ENCODE measurements at regions not wholly inside any gene's neighbourhood (a gene's known extent, or its start where the extent isn't known, plus 50 kb on each side); places are given as distances from the start of the nearest gene placed in this dataset.
"Not testable (repeated sequence)": the region's sequence is repeated elsewhere in the genome, so short reads cannot be mapped to it uniquely, and the experiment has no call there.

DNA sequence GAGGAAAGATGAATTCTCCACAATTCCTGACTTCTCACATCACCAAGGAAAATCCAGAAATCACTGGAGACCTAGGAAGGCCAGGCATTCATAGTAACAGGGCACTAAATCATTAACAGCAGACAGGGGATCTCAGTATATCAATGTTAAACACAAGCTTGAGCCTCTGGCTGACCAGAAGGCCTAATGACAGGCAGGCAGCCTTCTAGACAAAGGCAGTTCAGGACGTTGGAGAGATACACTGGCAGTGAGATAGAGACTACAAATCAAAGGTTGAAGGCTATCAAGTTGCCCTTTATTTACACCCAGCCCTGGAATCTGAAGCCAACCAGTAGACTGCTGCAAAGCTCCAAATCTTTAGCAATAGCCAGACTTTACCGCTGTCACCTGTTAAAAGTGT, 422.8 kb upstream of the CCL2 start:
- DNase-seq (ENCODE audit: low read depth in 2 of 2), result no peak

GRCh38 chr17:33837281-33837680, 417.8 kb upstream of the CCL2 start:
- no peak for DNase-seq (ENCODE audit: low read depth in 2 of 2)

DNA sequence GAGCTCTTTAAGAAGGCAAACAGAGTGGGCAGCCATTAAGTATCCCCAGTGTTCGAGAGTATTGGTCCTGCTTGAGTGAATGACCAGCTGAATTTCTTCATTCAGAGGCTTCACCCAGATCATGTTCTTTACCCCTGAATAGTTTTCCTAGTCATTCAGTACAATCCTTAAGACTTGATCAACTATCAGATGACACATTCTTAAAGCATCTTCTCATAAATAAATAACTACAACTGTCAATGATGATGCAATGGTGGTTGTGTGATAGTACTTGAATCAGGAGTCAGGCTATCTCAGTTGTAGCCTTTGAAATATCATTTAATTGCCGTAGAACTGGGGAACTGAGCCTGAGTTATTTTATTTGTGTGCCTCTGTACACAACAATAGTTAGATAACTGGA, 416.8 kb upstream of the CCL2 start:
- no peak for DNase-seq (ENCODE audit: low read depth in 2 of 2)

DNA sequence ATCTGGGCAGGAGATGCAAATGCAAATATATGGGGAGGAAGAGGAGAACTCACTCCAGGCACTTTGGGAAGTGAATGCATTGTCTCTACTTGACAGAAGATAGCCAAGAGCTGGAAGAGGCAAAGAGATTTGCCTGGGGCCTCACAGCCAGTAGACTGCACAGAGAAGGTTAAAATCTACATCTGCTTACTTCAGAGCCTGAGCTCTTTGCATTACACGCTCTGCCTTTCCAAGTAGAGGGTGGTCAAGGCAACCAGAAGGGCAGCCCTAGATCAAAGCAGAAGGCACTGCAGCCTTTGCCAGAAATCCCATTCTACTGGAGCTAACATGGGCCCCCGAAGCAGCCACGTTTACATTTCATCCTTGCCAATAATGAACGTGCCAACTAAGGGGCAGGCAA, 407.2 kb upstream of the CCL2 start:
- DNase-seq (ENCODE audit: low read depth in 2 of 2), result no peak

GRCh38 chr17:33848433-33848832, 406.7 kb upstream of the CCL2 start:
- DNase-seq (ENCODE audit: low read depth in 2 of 2), result no peak

GRCh38 chr17:33854596-33854995, 400.5 kb upstream of the CCL2 start:
- DNase-seq (ENCODE audit: low read depth in 2 of 2), result no peak

- no peak for DNase-seq (ENCODE audit: low read depth in 2 of 2)
Observed at GRCh38 chr17:33858121-33858520, 397.0 kb upstream of the CCL2 start.

DNA sequence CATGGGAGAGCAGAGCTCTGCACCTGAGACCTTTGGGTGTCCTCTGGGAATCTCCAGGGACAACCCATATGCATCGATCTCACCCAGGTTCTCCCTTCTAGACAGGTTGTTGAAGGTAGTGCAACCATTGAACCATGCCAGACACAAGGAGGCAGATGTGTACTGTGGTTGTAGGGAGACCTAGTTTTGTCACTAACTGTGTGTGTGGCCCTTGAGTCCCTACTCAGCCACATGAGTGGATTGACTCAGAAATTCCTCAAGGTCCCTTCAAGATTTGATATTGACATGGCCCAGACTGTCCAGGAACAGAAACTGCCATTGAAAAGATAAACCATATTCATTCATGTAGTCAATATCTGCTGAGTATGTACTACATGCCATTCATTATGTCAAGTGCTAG, 396.4 kb upstream of the CCL2 start:
- DNase-seq (ENCODE audit: low read depth in 2 of 2), result no peak

DNA sequence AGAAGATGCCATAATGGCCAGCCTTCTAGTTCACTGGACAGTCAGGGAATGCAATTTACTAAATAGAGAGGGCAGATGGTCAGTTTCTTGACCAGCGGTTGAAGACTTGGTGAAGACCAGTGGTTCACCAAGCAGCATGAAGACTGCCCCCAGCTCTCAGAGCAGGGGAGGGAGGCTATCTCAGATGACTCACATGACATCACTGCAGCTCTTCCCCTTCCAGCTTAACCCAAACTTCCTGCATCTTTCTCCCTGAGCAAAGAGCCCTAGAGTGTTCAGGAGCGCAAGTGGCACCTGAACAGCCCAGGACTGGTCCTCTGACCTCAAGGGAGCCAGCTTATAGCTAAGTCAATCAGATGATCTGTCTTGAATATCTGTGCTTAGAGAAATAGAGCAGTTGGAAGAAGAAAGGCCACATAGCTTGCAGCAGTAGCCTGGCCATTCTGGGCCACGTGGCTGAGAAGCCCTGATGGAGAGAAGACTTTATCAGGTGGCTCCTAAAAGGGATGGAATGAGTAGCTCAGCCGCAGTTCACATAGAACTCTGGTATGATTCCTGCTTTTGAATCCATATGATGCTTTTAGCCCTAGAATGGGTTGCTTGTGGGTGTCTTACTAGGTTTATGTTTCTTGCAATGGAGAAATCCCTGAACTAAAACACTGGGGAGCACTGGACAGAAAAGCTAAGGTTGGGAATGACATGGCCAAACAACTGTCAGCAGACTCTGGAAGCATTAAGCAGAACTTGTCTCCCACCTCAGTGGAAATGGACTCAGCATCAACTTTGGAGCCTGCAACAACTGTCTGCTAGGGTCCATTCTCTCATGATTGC, 392.1 kb upstream of the CCL2 start:
- DNase-seq (ENCODE audit: low read depth in 2 of 2), result no peak

- DNase-seq (ENCODE audit: low read depth in 2 of 2), result no peak
Observed at GRCh38 chr17:33864758-33865229, 390.3 kb upstream of the CCL2 start.

DNA sequence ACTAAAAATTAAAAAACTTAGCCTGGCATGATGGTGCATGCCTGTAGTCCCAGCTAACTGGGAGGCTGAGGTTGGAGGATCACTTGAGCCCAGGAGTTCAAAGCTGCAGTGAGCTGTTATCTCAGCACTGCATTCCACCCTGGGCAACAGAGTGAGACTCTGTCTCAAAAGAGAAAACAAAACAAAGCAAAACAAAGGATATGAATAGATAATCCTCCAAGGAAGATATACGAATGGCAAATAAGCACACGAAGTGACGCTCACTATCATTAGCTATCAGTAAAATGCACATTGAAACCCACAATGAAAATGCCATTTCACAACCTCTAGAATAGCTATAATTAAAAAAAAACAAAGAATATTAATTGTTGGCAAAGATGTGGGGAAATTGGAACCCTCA, 386.2 kb upstream of the CCL2 start:
- DNase-seq (ENCODE audit: low read depth in 2 of 2), result no peak

DNA sequence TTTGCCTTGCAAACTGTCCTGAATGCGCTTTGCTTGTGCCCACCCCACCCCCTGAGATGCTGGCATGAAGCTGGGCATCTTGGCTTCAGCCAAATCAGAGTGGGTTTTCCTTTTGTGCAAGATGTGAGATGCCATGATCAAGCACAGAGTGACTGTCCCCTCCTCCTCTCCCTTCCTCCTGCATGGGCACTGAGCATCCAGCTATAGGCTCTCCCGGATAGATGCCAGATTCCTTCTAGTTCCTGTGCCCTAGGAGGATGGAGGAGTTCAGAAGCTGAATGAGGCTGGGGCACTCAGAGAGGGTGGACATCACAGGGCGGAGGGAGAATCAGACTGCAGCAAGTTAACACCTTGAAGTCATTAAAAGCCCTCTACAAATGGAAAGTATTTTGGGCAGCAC, 384.1 kb upstream of the CCL2 start:
- DNase-seq (ENCODE audit: low read depth in 2 of 2), result no peak

GRCh38 chr17:33871720-33872540, 383.2 kb upstream of the CCL2 start:
- DNase-seq (ENCODE audit: low read depth in 2 of 2), result no peak

- DNase-seq (ENCODE audit: low read depth in 2 of 2), result no peak
Observed at GRCh38 chr17:33873201-33873617, 381.9 kb upstream of the CCL2 start.

DNA sequence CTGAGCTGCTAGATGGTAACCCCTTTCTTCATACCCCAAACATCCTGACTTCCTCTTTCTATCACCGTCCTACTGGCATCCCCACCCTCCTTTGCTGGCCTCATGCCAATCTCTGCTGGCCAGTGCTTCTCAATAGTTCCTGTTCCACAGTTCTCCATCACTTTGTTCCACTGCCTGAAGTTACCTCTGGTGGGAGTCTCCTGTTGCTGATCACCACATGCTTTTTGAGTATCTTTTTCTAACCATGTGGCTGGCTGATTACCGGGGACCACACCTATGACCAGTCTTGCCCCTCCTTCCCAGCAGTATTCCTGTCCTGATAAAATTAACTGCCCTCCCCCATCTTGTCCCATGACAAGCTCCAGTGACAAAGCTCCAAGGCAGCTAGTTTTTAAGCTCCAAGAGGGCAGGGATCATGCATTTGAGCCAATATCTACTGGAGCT, 380.4 kb upstream of the CCL2 start:
- no peak for DNase-seq (ENCODE audit: low read depth in 2 of 2)

DNA sequence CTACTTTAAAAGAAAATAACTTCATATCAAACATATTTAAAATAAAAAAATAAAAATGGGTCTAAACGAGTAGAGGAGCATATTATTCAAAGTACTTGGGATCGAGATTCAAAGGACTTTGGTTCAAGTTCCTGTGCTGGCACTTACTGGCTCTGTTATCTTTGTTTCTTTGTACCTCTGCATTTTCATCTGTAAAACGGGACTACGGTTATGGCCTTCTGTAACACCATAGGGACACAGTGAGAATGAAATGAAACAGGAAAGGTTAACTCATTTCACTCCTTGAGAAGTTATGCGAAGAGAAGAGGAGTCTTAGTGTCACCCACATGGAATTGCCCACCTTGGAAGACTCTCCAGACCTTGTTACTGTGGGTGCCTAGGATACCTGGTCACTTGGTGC, 379.1 kb upstream of the CCL2 start:
- DNase-seq (ENCODE audit: low read depth in 2 of 2), result no peak

DNA sequence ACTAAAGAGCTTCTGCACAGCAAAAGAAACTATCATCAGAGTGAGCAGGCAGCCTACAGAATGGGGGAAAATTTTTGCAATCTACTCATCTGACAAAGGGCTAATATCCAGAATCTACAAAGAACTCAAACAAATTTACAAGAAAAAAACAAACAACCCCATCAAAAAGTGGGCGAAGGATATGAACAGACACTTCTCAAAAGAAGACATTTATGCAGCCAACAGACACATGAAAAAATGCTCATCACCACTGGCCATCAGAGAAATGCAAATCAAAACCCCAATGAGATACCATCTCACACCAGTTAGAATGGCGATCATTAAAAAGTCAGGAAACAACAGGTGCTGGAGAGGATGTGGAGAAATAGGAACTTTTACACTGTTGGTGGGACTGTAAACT, 372.8 kb upstream of the CCL2 start:
- DNase-seq (ENCODE audit: low read depth in 2 of 2), result not testable (repeated sequence)

DNA sequence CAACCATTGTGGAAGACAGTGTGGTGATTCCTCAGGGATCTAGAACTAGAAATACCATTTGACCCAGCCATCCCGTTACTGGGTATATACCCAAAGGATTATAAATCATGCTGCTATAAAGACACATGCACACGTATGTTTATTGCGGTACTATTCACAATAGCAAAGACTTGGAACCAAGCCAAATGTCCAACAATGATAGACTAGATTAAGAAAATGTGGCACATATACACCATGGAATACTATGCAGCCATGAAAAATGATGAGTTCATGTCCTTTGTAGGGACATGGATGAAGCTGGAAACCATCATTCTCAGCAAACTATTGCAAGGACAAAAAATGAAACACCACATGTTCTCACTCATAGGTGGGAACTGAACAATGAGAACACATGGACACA, 372.4 kb upstream of the CCL2 start:
- DNase-seq (ENCODE audit: low read depth in 2 of 2), result not testable (repeated sequence)

DNA sequence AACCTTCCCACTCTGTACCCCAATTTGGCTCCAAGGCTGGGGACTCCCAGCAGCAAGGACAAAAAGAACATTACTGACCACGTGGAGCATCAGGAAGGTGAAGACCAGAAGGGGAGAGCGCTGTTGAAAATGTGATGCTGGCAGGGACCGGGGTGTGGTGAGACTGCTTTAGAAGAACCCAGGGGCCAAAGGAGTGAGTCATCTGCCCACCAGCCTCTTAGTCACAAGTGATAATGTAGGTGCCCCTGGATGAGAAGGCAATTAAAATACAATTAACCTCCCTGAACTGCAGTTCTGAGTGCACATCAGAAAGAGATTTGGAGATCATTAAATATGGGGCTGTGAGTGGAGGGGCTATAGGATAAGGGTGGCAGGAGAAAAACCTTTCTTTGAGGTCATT, 366.6 kb upstream of the CCL2 start:
- DNase-seq (ENCODE audit: low read depth in 2 of 2), result no peak

DNA sequence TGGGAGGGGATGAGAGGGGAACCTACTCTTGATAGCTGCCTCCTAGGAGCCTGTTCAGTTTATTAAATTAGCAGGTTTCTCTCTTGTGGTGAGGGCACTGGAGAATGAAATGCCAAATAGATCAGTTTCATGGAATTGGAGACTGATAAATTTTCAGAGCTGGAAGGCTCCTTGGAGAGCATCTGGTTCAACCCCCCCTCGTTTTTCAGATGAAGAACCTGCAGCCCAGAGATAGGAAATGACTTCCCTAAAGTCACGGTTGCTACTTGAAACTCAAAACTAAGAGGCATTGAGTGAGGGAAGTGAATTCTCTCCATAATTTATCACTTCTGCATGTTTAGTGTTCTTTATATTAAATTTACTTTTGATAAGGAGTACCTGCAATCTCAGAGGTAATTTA, 366.0 kb upstream of the CCL2 start:
- DNase-seq (ENCODE audit: low read depth in 2 of 2), result no peak

DNA sequence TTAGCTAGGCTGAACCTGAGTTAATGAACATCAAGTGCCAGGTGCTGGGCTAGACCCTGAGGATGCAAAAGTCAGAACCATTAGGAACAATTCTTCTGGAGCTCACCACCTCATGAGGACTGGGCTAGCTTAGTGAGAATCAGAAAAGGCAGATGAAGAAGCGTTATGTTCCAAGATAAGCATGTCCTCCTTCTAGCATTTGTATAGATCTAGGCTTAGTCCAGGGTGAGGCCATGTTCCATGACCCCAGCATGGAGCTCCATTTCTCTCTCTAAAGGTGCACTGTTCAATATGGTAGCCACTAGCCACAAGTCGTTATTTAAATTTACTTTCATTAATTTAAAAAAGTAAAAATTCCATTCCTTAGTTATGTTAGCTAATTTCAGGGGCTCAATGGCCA, 365.3 kb upstream of the CCL2 start:
- DNase-seq (ENCODE audit: low read depth in 2 of 2), result no peak

DNA sequence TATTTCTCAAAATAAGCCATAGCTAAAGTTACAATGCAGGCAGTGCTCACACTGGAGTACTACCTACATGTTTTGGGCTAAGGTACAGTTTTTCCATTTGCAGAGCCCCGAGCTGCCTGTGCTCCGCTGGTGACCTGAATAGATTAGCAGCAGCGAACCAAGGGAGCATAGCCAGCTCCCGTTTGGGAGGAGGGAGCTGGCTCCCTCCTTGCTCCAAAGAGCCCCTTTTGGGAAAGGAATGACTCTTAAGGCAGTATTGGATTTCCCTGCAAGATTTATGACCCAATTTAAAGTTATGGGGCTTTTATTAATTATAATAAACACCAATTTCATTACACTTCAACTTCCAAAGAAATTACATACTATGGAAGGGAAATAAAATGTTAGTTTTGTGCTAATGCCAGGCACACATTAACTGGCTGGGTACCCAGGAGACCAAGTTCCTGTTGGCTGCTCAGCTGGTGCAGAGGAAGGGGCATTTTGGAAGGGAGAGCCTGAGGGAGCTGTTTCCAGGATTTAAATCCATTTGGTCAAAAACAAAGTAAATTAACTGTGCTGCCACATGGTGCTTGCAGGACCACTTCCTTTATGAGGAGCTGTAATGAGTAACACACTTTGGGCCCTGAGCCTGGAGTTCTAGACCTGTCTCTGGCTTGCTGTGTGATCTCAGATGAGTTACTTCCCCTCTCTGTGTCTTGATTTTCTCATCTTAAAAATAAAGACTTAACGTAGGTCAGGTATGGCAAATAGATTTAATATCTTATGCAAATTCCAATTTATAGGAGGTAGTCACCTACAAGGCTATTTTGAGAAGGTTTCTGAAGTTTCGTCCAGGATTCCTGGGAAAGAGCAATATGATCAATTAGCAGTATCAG, 362.1 kb upstream of the CCL2 start:
- DNase-seq (ENCODE audit: low read depth in 2 of 2), result no peak

All from stimulated activated CD8-positive, alpha-beta memory T cell treated with anti-CD3 and anti-CD28 coated beads, Interleukin-2, amount 100 ng/mL, for 1 hour (primary cell).